ENCODE measurements at regions not wholly inside any gene's neighbourhood (a gene's known extent, or its start where the extent isn't known, plus 50 kb on each side); places are given as distances from the start of the nearest gene placed in this dataset.

DNA sequence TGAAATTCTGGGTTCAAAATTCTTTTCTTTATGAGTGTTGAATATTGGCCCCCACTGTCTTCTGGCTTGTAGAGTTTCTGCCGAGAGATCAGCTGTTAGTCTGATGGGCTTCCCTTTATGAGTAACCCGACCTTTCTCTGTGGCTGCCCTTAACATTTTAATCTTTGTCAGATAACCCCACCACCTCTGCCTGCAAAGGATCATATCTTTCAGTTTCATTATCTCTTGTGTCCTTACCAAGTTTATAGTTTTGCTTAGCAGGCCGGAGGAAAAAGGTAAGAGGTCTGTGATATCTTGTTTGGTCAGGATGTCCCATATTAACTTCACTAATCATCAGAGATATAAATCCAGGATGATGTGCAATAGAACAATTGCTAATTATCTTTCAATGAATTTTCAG lies 970.2 kb upstream of the TYRP1 start:
- DNase-seq (ENCODE audit: low spot score), result no peak

DNA sequence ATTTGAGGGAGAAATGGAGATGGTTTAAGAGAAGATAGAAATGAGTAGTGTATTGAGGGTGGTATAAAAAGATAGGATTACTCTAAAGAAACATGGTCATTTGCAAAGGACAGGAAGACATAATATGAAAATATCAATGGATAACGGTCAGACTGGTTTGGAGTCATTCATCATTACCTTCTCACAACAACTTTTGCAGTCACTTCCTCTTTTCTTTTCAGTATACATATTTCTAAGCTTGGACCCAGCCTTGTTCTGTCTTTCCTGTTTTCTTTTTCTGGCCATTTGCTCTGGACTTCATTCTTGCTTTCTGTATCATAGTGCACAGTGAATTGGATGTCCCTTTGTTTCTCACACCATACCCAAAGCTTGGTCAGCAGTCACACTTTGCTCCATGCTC lies 966.5 kb upstream of the TYRP1 start:
- DNase-seq (ENCODE audit: low spot score), result no peak

DNA sequence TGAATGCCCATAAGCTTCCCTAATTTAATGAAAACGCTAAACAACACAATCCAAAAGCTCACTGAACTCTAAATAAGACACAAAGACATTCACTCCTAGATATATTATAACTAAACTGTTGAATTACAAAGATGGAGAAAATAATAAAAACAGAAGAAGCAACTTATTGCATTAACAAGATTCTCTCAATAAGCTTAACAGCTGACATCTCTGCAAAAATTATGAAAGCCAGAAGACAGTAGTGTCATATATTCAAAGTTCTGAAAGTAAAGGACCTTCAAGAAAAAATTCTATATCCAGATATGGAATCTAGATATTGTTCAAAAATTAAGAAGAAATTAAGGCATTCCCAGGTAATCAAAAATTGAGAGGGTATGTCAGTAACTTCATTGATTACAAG lies 957.8 kb upstream of the TYRP1 start:
- no peak for DNase-seq (ENCODE audit: low spot score)

DNA sequence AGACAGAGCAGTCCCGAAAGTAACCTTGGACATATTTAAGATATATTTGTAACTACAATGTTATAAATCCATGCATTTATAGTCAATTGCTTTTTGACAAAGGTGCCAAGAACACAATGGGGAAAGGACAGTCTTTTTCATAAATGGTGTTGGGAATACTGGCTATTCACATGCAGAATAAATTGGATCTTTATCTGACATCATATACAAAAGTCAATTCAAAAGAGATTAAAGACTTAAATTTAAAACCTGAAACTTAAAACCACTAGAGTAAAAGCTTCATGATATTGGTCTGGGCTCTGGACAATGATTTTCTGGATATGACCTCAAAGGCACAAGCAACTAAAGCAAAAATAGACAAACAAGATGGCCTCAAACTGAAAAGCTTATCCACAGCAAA lies 950.7 kb upstream of the TYRP1 start:
- no peak for DNase-seq (ENCODE audit: low spot score)

DNA sequence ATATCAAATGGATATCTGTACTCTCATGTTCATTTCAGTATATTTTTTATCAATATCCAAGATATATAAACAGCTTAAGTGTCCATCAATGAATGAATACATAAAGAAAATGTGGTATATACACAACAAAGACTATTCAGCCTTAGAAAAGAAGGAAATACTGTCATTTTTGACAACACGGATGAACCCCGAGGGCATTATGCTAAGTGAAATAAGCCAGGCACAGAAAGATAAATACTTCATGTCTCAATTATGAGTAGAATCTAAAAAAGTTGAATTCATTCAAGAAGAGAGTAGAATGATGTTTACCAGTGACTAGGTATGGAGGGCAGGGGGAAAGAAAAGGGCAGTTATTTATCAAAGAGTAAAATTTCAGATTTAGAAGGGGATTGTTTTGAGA lies 949.8 kb upstream of the TYRP1 start:
- DNase-seq (ENCODE audit: low spot score), result no peak

DNA sequence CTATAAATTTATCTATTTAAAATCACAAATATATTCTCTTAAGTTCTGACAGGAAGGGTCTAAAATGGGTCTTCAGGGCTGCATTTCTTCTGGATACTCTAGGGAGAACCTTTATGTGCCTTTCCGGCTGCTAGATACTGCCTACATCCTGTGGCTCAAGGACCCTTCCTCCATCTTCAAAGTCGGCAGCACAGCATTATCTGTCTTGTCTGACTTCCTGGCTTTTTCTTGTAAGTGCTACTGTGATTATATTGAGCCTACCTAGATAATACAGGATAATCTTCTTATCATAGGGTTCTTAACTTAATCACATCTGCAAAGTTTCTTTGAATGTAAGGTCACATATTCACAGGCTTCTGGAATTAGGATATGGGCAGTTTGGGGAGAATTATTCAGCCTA lies 943.8 kb upstream of the TYRP1 start:
- DNase-seq (ENCODE audit: low spot score), result no peak

DNA sequence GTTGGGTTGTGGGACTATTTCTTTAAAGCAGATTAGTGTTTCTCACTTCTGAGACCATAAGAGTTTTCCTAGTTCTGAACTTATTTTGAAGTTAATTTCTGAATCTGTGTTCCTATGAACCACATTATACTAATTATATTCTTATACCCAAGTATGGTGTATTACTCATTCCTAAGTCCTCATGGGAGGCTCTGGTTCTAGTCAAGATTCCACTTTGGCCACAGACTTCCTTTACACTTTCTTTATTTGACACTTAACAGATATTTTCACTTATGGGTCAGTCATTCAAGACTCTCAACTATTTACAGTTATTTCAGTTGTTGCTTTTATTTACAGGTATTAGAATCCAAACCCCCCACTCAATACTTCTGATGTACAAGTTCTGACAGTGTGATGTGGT lies 937.2 kb upstream of the TYRP1 start:
- DNase-seq (ENCODE audit: low spot score), result no peak

DNA sequence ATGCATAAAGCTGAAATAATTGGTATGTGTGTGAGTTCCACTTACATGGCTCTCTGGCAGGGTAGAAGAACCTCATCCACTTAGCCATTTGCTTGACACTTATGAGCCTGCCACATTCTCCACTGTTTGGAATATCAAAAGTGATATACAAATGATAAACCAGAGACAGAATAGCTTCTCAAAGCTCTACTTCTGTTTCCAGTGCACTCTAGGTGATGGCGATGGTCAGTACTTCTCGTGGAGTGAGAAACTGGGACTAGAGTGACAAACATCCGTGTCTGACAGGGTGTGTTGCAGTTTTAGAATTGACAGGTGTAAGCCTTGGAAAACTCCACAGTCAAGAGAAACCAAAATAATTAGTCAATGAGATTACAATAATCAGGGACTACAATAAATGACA lies 935.8 kb upstream of the TYRP1 start:
- DNase-seq (ENCODE audit: low spot score), result no peak

DNA sequence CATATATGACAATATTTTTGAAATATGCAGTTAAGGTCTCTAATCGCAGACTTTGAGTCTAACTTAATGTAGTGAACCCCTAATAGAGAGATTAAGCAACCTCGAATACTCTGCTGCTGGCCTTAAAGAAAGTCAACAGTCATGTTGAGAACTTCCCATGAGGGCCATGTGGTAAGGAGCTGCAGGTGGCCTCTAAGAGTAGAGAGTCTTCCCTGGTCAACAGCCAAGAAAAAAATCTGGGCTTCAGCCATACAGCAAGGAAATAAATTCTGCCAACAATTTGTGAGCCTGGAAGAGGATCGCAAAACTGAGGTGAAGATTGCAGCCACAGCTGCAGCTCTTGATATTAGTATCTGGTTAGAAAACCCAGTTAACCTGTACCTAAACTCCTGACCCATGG lies 935.2 kb upstream of the TYRP1 start:
- no peak for DNase-seq (ENCODE audit: low spot score)

DNA sequence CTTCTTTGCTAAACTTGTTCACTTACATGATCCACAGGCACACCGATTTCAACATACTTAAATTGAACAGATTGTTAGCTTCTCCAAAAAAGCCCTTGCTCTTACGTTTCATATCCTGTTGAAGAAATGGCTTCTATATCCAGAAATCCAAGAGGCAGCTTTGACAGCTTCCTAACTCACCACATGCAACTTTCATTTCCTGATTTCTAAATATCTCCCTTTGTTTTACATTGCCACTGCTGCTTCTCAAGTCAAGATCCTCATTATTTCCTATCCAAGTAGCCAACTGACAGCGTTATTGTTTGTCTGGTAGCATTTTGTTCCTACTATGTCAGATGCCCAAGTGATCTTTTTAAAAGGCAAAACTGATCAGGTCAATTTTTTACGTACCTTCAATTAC lies 913.2 kb upstream of the TYRP1 start:
- no peak for DNase-seq (ENCODE audit: low spot score)

DNA sequence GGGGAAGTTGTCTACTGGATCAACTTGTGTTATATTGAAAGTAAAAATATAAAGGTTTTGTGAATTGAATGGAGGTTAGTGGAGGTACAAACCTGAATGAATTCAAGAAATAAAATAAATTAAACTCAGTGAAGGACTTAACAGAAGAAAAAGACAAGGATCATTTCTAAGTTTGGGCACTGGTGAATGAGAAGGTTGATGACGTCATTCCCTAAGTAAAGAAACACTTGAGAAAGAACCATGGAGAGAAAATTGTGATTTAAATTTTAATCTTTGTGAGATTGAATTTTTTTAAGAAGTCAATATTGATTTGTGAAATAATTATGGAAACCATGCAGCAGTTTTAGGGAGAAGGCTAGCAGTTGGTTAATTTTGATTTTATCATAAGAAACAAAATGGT lies 900.3 kb upstream of the TYRP1 start:
- DNase-seq (ENCODE audit: low spot score), result no peak

DNA sequence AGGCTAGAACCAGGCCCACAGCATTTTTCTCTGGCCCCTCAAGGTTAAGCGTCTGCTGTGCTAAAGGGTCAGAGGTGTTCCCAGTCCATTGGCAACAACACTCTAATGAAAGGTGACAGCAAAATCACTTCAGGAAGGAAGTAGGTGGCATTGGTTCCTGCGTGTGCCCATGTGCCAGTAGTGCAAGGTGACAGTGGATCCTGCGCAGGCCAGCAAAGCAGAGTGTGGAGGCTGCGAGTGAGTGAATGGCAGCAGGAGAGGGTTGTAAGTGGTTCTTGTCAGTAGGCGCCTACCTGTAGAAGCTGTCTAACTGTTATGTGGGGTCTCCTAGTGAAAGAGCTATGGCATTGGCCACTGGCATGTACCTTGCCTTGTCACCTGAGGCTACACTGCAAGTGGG lies 898.2 kb upstream of the TYRP1 start:
- DNase-seq (ENCODE audit: low spot score), result no peak

DNA sequence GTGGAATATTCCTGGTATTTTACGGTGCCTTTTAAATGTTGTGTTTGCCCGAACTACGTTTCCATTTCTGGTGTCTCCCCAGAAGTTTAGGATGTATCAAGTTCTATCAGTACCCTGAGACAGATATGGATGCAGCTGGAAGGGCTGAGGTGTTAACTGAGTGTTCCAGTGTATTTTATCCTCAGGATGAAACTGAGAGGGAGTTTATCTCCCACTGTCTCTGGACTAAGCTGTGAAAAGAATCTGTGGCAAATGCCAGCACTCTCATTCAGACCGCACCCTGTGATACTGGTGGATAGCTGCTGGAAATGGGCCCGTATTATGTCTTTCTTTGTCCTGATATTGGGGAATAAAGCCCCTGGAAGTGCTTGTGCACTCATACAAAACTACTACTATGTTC lies 887.2 kb upstream of the TYRP1 start:
- DNase-seq (ENCODE audit: low spot score), result no peak

DNA sequence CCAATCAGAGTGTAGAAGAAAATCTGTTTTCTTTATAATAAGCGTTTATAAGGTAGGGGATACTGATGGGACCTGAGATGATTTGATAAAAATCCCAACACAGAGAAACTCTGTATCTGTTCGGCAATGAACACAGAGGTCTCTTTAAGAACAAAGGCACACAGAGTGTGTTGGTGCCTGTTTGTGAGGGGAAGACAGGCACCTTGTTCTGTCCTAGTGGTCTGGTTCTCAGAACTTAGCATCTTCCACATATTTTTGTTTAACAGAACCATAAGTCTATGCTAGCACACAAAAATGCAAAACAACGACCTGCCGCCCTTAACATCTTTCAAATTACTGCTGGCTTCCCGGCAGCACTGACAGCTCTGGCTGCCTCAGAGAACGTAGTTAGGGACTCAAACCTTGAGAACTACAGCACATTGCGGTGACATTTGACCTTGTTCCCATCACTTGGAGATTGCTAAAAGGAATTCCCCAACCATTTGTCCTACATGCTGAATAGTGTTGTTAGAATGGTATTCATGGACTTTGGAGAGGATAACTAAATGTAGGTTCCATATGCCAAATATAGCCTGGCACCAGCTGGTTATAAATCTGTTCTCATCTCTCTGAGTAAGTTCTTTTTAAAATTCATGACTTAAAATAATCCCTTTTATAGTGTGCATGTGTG lies 871.7 kb upstream of the TYRP1 start:
- no peak for DNase-seq (ENCODE audit: low spot score)

DNA sequence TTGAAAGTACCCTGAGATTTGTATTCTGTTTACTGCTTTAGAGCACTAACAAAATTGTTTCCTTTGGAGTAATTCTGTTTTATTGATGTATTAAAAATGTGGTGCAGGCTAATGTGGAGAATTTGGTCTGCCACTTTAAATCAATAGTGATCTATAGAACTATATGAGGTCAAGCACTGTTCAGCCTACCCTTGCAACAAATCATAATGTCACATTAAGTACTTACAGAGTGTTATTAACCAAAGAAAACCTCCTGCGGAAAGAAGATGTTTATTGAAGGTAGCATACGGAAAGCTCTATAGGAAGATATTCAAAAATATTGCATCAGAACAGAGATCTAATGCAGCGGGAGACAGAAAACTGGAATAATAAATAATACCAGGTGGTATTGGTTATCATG lies 865.0 kb upstream of the TYRP1 start:
- DNase-seq (ENCODE audit: low spot score), result no peak

DNA sequence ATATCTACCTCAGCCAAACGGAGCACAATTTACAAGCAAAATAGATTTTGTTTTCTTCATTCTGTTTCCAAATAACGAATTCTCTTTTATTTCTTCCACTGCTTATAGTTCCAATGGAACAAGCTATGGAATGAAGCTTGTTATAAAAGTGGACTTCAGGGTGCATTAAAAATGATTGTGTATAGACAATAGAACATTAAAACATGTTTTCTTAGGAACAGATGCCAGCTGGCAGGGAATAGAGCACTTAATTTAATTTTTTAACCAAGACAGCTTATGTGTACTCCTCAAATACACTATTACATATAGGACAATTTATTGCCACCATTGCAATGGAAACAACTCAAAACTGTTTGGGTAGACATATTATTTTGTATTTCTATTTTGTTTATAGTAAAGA lies 860.1 kb upstream of the TYRP1 start:
- no peak for DNase-seq (ENCODE audit: low spot score)

DNA sequence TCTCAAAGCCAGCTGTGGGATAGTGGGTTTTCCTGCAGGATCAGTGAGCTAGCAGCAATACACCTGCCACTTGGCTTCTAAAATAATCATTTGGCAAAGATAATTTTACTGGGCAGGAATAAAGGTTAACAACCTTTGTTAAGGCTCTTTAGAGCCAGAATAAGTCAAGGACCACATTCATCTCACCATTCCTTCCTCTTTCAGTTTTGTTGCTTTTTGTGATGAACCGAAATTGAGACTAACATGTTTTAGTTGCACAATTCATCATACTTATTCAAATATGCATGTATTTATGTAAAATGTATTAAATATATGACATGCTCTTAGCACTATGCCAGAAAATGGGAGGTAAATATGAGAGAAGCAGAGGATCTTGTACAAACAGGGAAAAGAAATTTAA lies 824.4 kb upstream of the TYRP1 start:
- DNase-seq (ENCODE audit: low spot score), result no peak

DNA sequence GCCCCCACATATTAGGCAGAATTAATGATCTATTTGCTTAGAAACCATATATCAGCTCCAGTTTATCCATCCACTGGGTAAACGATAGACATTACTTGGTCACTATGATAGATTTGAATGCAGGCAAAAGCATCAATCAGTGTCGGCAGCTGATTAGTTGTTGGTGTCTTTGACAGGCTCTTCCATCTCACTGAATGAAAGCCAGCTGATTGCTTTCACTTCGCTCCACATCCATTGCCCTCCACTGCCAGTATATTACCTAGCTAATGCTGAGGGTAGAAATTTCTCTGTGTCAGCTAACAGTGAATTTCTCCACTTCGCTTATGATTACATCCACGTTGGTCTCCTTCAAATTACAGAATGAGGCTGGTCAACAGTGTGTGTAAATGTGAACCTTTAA lies 821.3 kb upstream of the TYRP1 start:
- no peak for DNase-seq (ENCODE audit: low spot score)

DNA sequence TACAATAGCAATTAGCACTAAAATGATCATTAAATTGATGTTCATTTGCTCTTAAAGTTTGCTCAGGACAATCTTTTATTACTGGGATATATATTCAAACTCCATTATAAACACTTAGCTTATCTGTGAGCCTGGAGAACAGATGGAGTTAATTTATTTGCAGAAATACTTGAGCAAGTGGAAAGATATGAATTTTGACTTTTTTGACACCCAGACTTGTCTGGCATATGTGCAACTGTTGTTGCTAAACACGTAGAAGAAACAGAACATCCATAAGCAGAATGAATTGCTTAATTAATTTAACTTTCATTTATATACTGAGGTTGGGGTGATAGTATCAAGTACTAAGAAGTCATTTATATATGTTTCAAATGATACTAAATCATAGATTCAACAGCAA lies 820.7 kb upstream of the TYRP1 start:
- DNase-seq (ENCODE audit: low spot score), result no peak

DNA sequence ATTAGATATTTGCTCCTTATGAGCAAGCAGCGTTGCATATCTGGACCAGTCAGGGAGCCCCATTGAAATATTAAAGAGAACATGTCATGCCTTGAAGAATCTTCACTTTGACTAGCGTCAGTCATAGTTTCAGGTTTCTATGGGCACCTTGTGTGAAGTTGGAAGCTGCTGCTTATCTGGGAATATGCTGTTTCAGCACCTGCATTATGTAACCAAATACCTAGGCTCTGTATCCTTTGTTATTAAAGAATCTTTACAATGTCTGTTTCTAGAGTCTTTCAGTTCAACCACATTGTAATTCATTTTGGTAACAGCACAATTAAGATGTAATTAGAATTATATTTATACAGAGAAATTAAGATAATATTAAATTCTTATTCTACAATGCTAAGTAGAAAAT lies 818.8 kb upstream of the TYRP1 start:
- DNase-seq (ENCODE audit: low spot score), result no peak

DNA sequence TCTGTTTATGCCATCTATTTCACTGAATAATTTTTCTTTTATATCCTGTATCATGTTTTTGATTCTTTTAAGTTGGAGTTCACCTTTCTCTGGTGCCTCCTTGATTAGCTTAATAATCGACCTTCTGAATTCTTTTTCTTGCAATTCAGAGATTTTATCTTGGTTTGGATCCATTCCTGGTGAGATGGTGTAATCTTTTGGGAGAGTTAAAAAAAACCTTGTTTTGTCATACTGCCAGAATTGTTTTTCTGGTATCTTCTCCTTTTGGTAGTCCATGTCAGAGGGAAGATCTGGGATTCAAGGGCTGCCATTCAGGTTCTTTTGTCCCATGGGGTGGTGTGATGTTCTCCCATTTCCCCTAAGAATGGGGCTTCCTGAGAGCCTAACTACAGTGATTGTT lies 800.8 kb upstream of the TYRP1 start:
- DNase-seq (ENCODE audit: low spot score), result peak; percentile 4

DNA sequence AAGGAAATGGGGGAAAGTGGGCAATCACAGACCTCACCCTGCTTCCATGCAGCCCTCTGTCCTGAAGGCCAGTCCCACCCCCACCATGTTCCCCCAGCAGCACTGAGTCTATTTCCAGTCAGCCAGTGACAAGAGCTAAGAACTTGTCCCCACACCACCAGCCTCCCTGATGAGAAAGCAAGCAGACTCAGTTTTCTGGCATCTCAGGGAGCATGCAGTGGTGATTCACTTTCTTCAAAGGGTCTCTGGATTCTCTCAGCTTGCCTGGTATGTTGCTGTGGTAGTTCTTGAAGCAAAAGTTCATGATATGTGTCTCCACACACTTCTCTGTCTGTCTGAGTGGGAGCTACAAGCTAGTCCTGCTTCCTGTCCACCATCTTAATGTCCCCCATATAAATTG lies 799.9 kb upstream of the TYRP1 start:
- peak; percentile 39 for DNase-seq (ENCODE audit: low spot score)

DNA sequence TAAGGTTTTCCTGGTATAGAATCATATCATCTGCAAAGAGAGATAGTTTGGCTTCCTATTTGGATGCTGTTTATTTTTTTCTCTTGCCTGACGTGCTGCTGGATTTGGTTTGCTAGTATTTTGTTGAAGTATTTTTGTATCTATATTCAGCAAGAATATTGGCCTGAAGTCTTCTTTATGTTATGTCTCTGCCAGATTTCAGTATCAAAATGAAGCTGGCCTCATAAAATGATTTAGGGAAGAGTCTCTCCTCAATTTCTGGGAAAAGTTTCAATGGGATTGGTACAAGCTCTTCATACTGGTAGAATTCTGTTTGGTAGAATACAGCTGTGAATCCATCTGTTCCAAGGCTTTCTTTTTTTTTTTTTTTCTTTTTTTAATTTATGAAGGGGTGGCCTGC lies 799.0 kb upstream of the TYRP1 start:
- DNase-seq (ENCODE audit: low spot score), result no peak

DNA sequence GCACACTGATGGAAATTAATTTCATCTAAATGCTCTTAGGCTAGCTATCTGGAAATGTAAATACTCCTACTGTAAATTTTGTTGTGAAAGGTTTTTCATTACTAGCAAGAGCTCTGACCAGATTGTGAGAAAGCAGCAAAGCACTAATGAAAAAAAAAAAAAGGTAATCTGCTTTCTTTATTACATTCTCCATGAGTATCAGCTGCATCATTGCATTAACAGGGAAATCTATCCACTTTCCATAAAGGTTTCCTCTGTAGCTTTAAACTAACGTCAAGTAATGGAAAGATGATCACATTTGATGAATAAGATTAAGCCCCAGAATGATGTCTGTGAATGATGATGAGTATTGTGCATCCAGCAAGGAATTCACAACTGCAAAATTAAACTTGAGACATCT lies 790.6 kb upstream of the TYRP1 start:
- DNase-seq (ENCODE audit: low spot score), result no peak

DNA sequence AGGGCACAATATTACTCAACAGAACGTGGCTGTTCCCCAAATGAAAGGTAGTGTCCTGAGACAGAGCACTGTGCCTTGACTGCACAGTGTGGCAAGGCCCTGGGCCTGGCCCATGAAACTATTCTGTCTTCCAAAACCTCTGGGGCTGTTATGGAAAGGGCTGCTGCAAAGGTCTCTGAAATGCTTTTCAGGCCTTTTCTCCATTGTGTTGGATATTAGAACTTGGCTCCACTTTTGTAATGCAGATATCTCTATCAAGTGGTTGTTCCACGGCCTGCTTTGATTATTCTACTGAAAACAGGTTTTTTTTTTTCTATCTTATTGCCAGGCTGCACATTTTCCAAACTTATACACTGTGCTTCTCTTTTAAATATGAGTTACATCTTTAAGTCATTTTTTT lies 777.5 kb upstream of the TYRP1 start:
- DNase-seq (ENCODE audit: low spot score), result no peak
